ENCODE measurements at regions not wholly inside any gene's neighbourhood (a gene's known extent, or its start where the extent isn't known, plus 50 kb on each side); places are given as distances from the start of the nearest gene placed in this dataset.
A peak's percentile ranks its signal among the peaks of the same experiment; 100 is the strongest.

GRCh38 chr1:29603622-29604021 is 367.3 kb downstream of the PTPRU start:
- H3K27ac ChIP-seq (ENCODE audit: low read depth in 1 of 2, low read length in 1 of 2): no peak overlapping the region
- 55 to 84% methylated on average over 2 of the region's 2 CpGs for WGBS, 2 donors
- H3K27me3 ChIP-seq (ENCODE audit: control insufficient read depth in 3 of 3, insufficient read depth in 3 of 3, low read length in 2 of 3): no peaks in the 10 kb centered on the region
- H3K9me3 ChIP-seq (ENCODE audit: control insufficient read depth in 4 of 4, insufficient read depth in 3 of 4, low read length in 3 of 4): peaks cover 0 to 2% (median 0%) of the 10 kb centered on the region in 4 donors
- no peak overlapping the region for H3K9ac ChIP-seq (ENCODE audit: insufficient read depth in 1 of 2, low read length in 2 of 2)
- H3K4me3 ChIP-seq: no peak overlapping the region
- TF ChIP-seq CTCF (IDR thresholded peaks at IDR 0.05; ENCODE audit: control extremely low read depth, extremely low read depth): no peak
- H3K36me3 ChIP-seq (ENCODE audit: control insufficient read depth in 4 of 4, insufficient read depth in 4 of 4, low read length in 4 of 4): no peaks in the 10 kb centered on the region
- no peaks in the 10 kb centered on the region for H3K4me1 ChIP-seq (ENCODE audit: control insufficient read depth in 5 of 5, insufficient read depth in 5 of 5, low read length in 5 of 5)
- no peak for ATAC-seq (ENCODE audit: insufficient read depth, low FRiP score)
- DNase-seq: peak in 2 of 3 donors; percentile 22 to 65

GRCh38 chr1:29602203-29602602 is 365.9 kb downstream of the PTPRU start:
- WGBS, 2 donors: 92% methylated on average over 3 of the region's 3 CpGs
- H3K27ac ChIP-seq (ENCODE audit: low read depth in 1 of 2, low read length in 1 of 2): no peak overlapping the region
- H3K4me1 ChIP-seq (ENCODE audit: control insufficient read depth in 5 of 5, insufficient read depth in 5 of 5, low read length in 5 of 5): no peaks in the 10 kb centered on the region
- no peaks in the 10 kb centered on the region for H3K36me3 ChIP-seq (ENCODE audit: control insufficient read depth in 4 of 4, insufficient read depth in 4 of 4, low read length in 4 of 4)
- H3K27me3 ChIP-seq (ENCODE audit: control insufficient read depth in 3 of 3, insufficient read depth in 3 of 3, low read length in 2 of 3): no peaks in the 10 kb centered on the region
- no peak overlapping the region for H3K4me3 ChIP-seq
- no peak for TF ChIP-seq CTCF (IDR thresholded peaks at IDR 0.05; ENCODE audit: control extremely low read depth, extremely low read depth)
- H3K9ac ChIP-seq (ENCODE audit: insufficient read depth in 1 of 2, low read length in 2 of 2): no peak overlapping the region
- H3K9me3 ChIP-seq (ENCODE audit: control insufficient read depth in 4 of 4, insufficient read depth in 3 of 4, low read length in 3 of 4): peaks cover 0 to 2% (median 0%) of the 10 kb centered on the region in 4 donors
- no peak for DNase-seq
- ATAC-seq (ENCODE audit: insufficient read depth, low FRiP score): no peak

GRCh38 chr1:29601021-29601420 is 364.7 kb downstream of the PTPRU start:
- H3K27ac ChIP-seq (ENCODE audit: low read depth in 1 of 2, low read length in 1 of 2): no peak overlapping the region
- 68 to 79% methylated on average over 3 of the region's 3 CpGs for WGBS, 2 donors
- H3K4me3 ChIP-seq: no peak overlapping the region
- H3K27me3 ChIP-seq (ENCODE audit: control insufficient read depth in 3 of 3, insufficient read depth in 3 of 3, low read length in 2 of 3): no peaks in the 10 kb centered on the region
- no peaks in the 10 kb centered on the region for H3K4me1 ChIP-seq (ENCODE audit: control insufficient read depth in 5 of 5, insufficient read depth in 5 of 5, low read length in 5 of 5)
- peaks cover 0 to 2% (median 0%) of the 10 kb centered on the region in 4 donors for H3K9me3 ChIP-seq (ENCODE audit: control insufficient read depth in 4 of 4, insufficient read depth in 3 of 4, low read length in 3 of 4)
- H3K36me3 ChIP-seq (ENCODE audit: control insufficient read depth in 4 of 4, insufficient read depth in 4 of 4, low read length in 4 of 4): no peaks in the 10 kb centered on the region
- TF ChIP-seq CTCF (IDR thresholded peaks at IDR 0.05; ENCODE audit: control extremely low read depth, extremely low read depth): no peak
- no peak for DNase-seq
- no peak overlapping the region for H3K9ac ChIP-seq (ENCODE audit: insufficient read depth in 1 of 2, low read length in 2 of 2)
- ATAC-seq (ENCODE audit: insufficient read depth, low FRiP score): no peak

- Histone ChIP-seq H3K9me3 (ENCODE audit: control insufficient read depth in 4 of 4, insufficient read depth in 3 of 4, low read length in 3 of 4) (peaks cover 0 to 2% (median 0%) of the 10 kb centered on the region in 4 donors), H3K4me1 (ENCODE audit: control insufficient read depth in 5 of 5, insufficient read depth in 5 of 5, low read length in 5 of 5) (no peaks in the 10 kb centered on the region), H3K9ac (ENCODE audit: insufficient read depth in 1 of 2, low read length in 2 of 2) (no peak overlapping the region), H3K27me3 (ENCODE audit: control insufficient read depth in 3 of 3, insufficient read depth in 3 of 3, low read length in 2 of 3) (no peaks in the 10 kb centered on the region), H3K36me3 (ENCODE audit: control insufficient read depth in 4 of 4, insufficient read depth in 4 of 4, low read length in 4 of 4) (no peaks in the 10 kb centered on the region), H3K4me3 (no peak overlapping the region), H3K27ac (ENCODE audit: low read depth in 1 of 2, low read length in 1 of 2) (no peak overlapping the region)
- no peak for TF ChIP-seq CTCF (IDR thresholded peaks at IDR 0.05; ENCODE audit: control extremely low read depth, extremely low read depth)
- ATAC-seq (ENCODE audit: insufficient read depth, low FRiP score): no peak
- WGBS, 2 donors: 84 to 86% methylated on average over 3 of the region's 3 CpGs
- no peak for DNase-seq
Measured at GRCh38 chr1:29599826-29600225, 363.5 kb downstream of the PTPRU start.
